COLO829 (cell line): ENCODE measurements at regions not wholly inside any gene's neighbourhood (a gene's known extent, or its start where the extent isn't known, plus 50 kb on each side); places are given as distances from the start of the nearest gene placed in this dataset.
"Not testable (repeated sequence)": the region's sequence is repeated elsewhere in the genome, so short reads cannot be mapped to it uniquely, and the experiment has no call there.

ENCODE experiments used
- DNase-seq: peaks from one replicate; pipeline ENCODE4 v3.0.0; 2012; ENCODE audit warnings: low spot score

DNA sequence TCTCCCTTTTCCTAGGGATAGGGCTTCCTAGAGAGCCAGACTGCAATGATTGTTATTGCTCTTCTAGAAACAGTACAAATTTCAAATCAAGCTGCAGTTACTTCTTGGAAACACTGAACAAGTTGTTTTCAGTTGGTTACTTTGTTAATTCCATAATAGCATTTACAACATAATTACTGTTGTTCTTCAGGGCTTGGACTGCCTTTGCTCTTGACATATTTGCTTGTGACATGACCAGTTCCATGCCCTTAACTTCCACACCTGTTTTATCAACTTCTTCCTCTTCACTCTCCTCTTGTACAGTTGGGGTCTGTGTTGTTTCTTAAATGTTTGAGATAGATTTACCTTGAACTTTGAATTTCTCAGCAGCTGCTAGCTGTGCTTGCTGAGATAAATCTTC, 104.4 kb downstream of the SEC23IP start:
- no peak for DNase-seq

DNA sequence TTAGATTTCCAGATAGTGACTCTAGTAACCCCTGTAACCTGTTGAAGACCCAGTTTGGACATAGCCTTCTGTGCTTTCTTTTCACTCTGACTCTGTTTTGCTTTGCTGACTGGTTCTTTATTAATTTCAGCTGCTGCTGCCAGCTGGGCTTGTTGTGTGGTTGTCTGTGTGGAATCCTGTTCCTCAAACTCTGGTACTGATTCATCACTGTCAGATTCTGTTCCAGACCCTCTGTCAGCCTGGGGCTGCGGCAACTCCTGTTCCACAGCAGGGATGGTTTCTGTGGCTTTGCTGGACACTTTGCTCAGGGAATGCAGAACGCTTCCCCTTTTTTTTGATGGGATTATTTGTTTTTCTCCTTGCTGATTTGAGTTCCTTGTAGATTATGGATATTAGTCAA, 104.9 kb downstream of the SEC23IP start:
- DNase-seq = no peak

- no peak for DNase-seq
Measured at GRCh38 chr10:120002785-120003184, 110.3 kb downstream of the SEC23IP start.

DNA sequence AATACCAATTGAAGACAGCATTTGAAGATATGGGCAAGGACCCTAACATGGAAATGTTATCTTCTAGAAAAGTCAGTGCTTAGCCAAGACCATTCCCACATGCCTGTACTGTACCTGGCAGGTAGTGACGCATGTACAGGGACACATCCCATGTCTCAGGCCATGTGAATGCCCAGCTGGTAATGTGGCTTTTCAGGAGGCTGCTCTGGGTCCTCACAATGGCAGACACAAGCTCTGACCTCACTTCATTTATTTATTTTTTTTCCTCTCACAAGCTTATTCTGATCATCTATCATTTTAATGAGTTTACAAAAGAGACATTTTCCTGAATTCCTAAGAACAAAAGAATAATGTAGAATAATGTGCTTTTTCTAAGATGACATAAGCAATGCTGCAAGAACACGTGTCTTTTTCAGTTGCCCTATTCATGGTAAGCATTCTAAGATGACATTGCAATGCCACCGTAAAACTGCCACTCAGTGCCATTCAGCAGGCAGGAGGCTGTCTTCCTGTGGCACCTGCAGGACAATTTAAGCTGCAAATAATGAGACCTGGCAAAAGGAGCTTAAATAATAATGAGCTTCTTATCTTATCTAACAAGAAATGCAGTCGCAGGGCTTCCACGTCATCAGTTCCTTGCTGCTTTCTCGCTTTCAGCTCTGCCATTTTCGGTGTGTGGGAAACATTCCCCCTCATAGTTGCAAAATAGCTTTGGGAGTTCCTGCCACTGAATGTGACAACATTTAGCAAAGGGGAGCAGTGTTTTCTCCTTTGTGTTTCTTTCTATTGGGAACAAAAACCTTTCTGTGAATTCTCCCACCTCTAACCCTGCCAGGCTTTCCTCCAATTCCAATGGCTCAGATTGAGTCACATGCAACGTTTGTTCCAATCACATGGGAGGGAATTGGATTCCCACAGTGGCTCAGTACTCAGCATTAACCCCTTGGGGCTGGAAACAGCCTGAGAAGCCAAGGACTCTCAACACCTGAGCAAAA, 113.0 kb downstream of the SEC23IP start:
- no peak for DNase-seq

DNA sequence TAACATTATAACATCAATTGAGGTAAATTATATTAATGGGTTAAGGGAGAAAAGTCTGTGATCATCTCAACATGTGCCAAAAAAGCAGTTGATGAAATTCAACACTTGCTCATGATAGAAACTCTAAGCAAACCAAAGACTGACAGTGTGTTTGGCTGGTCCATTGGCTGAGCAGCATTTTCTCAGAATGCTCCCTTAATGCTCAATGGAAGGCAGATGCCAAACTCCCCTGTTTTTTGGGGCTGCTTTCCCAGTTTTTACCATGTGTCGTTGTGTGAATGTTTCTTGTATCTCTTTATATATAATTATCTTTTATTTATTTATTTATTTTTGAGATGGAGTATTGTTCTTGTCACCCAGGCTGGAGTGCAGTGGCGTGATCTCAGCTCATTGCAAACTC, 114.7 kb downstream of the SEC23IP start:
- DNase-seq = no peak

GRCh38 chr10:120011359-120012130, 119.0 kb downstream of the SEC23IP start:
- no peak for DNase-seq

GRCh38 chr10:120012131-120012400, 119.5 kb downstream of the SEC23IP start:
- no peak for DNase-seq

DNA sequence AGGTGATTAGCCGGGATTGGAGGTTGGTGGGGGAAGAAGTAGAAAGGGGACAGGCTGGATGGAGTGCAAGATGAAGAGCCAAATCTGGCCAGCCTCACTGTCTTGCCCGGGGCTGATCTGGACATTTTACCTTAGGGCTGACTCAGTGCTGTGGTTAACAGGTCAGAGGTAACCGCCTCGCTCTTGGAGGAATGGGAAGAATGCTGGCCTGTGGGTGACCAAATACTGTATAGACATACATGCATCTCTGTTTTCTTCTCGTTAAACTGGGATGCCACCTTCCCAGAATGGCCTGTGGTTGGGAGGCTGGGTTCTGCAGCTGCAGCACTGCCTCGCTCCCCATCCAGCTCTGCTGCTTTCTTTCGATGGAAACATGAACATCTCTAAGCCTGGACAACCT, 120.0 kb downstream of the SEC23IP start:
- DNase-seq = no peak

DNA sequence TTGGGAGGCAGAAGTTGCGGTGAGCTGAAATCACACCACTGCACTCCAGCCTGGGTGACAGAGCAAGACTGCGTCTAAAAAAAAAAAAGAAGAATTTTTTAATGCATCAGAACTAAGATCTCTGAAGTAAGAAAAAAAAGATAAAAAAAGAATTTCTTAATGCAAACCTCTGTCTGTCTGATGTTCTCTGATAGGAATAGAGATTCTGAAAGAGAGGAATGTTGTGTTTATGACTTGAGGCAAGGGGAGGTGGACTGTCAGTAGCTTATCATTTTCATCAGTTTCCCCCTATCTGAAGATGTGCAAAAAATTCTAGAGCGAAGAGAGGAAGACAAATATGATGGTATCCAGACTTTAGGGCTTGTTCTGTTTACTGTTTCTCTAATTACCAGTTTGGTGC, 121.5 kb downstream of the SEC23IP start:
- DNase-seq = no peak

- DNase-seq = no peak
Measured at GRCh38 chr10:120015064-120015463, 122.5 kb downstream of the SEC23IP start.

GRCh38 chr10:120016906-120017305, 124.4 kb downstream of the SEC23IP start:
- DNase-seq = no peak

DNA sequence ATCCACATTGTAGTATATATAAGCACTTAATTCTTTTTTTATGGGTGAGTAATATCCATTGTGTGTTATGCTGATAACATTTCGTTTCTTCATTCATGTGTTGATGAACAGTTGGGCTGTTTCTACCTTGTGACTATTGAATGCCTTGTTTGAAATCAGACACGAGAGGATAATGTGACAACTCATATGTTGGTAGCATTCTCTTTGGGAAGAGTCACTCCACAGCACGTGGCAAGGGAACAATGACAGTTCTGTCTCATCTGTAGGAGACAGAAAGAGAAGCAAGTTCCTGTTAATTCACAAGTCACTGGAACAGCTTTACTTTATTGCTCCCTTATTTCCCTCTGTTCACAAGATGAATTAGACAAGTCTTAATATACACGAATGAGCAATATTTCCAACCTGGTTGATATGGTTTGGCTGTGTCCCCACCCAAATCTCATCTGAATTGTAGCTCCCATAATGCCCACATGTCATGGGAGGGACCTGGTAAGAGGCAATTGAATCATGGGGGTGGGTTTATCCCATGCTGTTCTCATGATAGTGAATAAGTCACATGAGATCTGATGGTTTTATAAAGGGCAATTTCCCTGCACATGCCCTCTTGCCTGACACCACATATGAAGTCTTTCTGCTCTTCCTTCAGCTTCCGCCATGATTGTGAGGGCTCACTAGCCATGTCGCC, 125.3 kb downstream of the SEC23IP start:
- peak; percentile 64 for DNase-seq

DNA sequence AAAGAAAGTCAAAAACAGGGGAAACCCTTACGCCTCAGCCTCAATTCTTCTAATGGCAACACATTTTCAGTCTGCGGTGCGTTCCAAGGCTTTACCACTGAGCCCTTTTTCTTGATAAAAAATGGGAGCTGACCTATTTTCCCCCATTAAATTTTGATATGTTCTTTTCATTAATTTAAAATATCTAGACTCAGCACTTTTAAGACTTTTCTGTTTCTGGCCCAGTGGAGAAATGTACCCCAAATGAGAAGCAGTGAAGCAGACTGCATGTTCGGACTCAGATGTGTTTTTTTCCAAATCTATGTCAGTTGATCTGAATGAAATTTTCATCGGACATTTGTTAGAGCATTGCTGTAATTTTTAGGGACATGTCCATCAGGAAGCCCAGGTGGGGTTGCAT, 126.2 kb downstream of the SEC23IP start:
- DNase-seq = no peak

- DNase-seq = no peak
Measured at GRCh38 chr10:120019568-120019967, 127.0 kb downstream of the SEC23IP start.

DNA sequence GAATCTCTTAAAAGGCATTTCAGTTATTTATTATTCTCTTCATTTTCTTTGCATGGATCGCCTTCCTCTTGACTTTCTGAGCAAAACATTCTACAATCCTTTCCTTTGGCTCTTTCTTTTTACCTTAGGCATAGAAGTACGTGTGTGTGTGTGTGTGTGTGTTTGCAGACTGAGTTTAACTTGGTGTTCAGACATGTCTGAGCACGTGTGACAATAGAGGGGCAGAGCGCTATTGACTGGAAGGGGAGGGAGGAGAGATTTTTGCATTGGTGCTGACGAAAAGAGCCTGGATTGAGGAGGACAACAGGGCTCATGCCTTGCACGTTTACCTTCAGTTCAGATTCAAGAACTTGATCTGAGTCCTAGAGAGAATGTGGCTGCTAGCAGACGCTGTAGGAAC, 129.8 kb downstream of the SEC23IP start:
- DNase-seq = no peak

DNA sequence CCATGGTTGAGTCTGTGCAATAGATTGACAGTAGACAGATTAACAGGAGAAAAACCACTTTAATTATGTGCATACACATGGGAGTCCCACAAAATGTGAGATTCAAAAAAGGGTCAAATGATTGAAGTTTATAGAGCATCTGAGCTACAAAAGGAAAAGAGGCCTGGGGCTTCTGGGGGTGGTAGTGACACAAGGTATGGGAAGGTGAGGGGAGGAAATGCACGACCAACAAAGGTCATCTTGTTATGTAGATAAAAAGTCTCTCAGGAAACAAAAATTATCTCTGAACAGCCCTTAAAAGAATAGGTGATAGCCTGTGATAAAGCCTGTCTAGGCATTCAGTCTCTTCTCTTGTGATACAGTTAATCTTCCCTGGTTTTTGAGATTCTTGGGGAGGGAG, 141.7 kb downstream of the SEC23IP start:
- no peak for DNase-seq

DNA sequence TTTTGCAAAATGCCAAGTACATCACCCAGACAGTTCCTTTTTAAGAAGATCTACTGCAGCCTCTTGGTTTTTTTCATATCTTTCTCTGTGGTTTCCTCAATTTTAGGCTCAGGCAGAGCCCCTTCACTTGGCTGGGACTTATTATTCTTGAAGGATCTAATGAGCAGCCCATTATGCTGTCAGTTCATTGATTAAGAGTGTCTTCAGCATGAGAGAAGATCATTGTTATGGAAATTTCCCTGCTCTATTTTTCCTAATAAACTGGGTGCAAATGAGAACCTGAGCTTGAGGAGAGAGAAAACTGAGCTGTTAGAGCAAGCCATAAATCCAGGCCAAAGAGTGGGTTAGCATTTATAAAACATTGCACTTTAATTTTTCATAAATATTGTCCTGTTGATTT, 146.5 kb downstream of the SEC23IP start:
- DNase-seq = no peak

- no peak for DNase-seq
Measured at GRCh38 chr10:120039826-120040225, 147.3 kb downstream of the SEC23IP start.

GRCh38 chr10:120041807-120042559, 149.5 kb downstream of the SEC23IP start:
- DNase-seq = no peak

- DNase-seq = no peak
Measured at GRCh38 chr10:120042705-120043104, 150.2 kb downstream of the SEC23IP start.

DNA sequence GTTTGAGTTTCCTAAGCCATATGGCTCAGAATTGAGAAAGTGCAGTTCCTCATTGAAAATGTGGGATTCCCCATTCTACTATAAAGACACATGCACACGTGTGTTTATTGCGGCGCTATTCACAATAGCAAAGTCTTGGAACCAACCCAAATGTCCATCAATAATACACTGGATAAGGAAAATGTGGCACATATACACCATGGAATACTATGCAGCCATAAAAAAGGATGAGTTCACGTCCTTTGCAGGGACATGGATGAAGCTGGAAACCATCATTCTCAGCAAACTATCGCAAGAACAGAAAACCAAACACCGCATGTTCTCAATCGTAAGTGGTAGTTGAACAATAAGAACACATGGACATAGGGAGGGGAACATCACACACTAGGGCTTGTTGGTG, 154.8 kb downstream of the SEC23IP start:
- not testable (repeated sequence) for DNase-seq

DNA sequence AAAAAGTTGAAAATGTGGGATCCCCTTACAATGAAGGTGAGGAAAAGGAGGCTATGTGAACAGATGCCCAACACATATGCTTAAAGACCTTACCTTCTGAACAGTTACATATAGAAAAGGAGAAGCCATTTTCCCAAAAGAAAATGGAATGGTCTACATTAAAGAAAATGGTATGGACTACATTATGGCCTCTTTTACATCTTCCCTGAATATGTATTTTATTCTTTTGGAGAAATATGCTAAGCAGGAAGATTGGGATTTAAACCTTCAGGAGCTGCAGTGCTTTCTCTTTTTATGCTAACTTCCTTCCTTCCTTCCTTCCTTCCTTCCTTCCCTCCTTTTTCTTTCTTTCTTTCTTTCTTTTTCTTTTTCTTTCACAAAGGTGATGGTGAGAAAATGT, 155.4 kb downstream of the SEC23IP start:
- DNase-seq = no peak
